Mesothelial cell of epicardium (in vitro differentiated cells): ENCODE measurements at regions not wholly inside any gene's neighbourhood (a gene's known extent, or its start where the extent isn't known, plus 50 kb on each side); places are given as distances from the start of the nearest gene placed in this dataset.
A peak's percentile ranks its signal among the peaks of the same experiment; 100 is the strongest.

ENCODE experiments used
- DNase-seq, 2 experiments: peaks; one replicate each; pipeline ENCODE4 v3.0.0; 2021; ENCODE audit warnings: low spot score in 2 of 2; ENCODE audit not compliant: unreplicated experiment in 2 of 2
- H3K27ac Mint-ChIP-seq: 2 replicates; pipeline ENCODE4 v1.8.0; 2021; ENCODE audit warnings: mixed read lengths
- H3K27me3 Mint-ChIP-seq: 2 replicates; pipeline ENCODE4 v1.8.0; 2021; ENCODE audit warnings: low read depth, mixed read lengths
- H3K36me3 Mint-ChIP-seq: 2 replicates; pipeline ENCODE4 v1.8.0; 2021; ENCODE audit warnings: mixed read lengths
- H3K4me1 Mint-ChIP-seq: 2 replicates; pipeline ENCODE4 v1.8.0; 2021; ENCODE audit warnings: mixed read lengths
- H3K4me3 Mint-ChIP-seq: 2 replicates; pipeline ENCODE4 v1.8.0; 2021; ENCODE audit warnings: mild to moderate bottlenecking, moderate library complexity, mixed read lengths
- H3K9me3 Mint-ChIP-seq: 2 replicates; pipeline ENCODE4 v1.8.0; 2021; ENCODE audit warnings: mixed read lengths
- TF ChIP-seq, protein P1 (sequence below): fragments of 200-600 bp; sonication (generic); IDR thresholded peaks from one replicate; pipeline ENCODE4 v1.5.0; 2021; ENCODE audit warnings: antibody characterized with exemption; ENCODE audit not compliant: unreplicated experiment

- DNase-seq: no peak
- H3K4me3 Mint-ChIP-seq: no peak overlapping the region
- TF ChIP-seq, protein P1, sequence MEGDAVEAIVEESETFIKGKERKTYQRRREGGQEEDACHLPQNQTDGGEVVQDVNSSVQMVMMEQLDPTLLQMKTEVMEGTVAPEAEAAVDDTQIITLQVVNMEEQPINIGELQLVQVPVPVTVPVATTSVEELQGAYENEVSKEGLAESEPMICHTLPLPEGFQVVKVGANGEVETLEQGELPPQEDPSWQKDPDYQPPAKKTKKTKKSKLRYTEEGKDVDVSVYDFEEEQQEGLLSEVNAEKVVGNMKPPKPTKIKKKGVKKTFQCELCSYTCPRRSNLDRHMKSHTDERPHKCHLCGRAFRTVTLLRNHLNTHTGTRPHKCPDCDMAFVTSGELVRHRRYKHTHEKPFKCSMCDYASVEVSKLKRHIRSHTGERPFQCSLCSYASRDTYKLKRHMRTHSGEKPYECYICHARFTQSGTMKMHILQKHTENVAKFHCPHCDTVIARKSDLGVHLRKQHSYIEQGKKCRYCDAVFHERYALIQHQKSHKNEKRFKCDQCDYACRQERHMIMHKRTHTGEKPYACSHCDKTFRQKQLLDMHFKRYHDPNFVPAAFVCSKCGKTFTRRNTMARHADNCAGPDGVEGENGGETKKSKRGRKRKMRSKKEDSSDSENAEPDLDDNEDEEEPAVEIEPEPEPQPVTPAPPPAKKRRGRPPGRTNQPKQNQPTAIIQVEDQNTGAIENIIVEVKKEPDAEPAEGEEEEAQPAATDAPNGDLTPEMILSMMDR: no peak
- no peaks in the 10 kb centered on the region for H3K27me3 Mint-ChIP-seq
- no peak overlapping the region for H3K27ac Mint-ChIP-seq
- no peaks in the 10 kb centered on the region for H3K9me3 Mint-ChIP-seq
- H3K36me3 Mint-ChIP-seq: no peaks in the 10 kb centered on the region
- H3K4me1 Mint-ChIP-seq: peaks cover 5% of the 10 kb centered on the region
These were observed 67.9 kb upstream of the SHISA3 start for GRCh38 chr4:42329421-42329820.

- no peak for DNase-seq
- Mint-ChIP-seq H3K9me3 (no peaks in the 10 kb centered on the region), H3K4me1 (peaks cover 5% of the 10 kb centered on the region), H3K4me3 (no peak overlapping the region), H3K27ac (no peak overlapping the region), H3K27me3 (no peaks in the 10 kb centered on the region), H3K36me3 (no peaks in the 10 kb centered on the region)
- TF ChIP-seq, protein P1: no peak
These were observed 67.2 kb upstream of the SHISA3 start for GRCh38 chr4:42330002-42330592.

DNA sequence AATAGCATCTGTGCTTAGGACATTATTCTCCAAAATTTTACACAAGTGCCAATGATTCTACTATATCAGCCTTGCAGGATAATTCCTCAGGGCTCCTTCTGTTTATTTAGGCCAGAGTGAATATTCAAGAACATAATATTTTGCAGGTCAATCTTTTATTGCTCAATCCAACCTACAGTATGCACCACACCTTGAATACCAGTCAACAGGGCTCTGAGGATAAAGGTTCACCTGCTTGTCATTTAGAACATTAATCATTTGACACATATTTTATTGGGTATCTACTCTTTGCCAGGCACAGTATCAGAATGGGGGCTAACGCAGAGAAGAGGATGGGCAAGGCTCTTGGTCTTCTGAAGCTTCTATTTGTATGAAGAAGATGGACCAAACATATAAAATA, 66.2 kb upstream of the SHISA3 start:
- no peak overlapping the region for H3K4me3 Mint-ChIP-seq
- DNase-seq: no peak
- H3K4me1 Mint-ChIP-seq: peaks cover 5% of the 10 kb centered on the region
- H3K27me3 Mint-ChIP-seq: no peaks in the 10 kb centered on the region
- no peaks in the 10 kb centered on the region for H3K9me3 Mint-ChIP-seq
- H3K36me3 Mint-ChIP-seq: no peaks in the 10 kb centered on the region
- TF ChIP-seq, protein P1: no peak
- no peak overlapping the region for H3K27ac Mint-ChIP-seq

GRCh38 chr4:42331914-42332368, 65.3 kb upstream of the SHISA3 start:
- Mint-ChIP-seq H3K4me1 (peaks cover 5% of the 10 kb centered on the region), H3K36me3 (no peaks in the 10 kb centered on the region), H3K27me3 (no peaks in the 10 kb centered on the region), H3K9me3 (no peaks in the 10 kb centered on the region), H3K27ac (no peak overlapping the region), H3K4me3 (no peak overlapping the region)
- no peak for DNase-seq
- TF ChIP-seq, protein P1: no peak

DNA sequence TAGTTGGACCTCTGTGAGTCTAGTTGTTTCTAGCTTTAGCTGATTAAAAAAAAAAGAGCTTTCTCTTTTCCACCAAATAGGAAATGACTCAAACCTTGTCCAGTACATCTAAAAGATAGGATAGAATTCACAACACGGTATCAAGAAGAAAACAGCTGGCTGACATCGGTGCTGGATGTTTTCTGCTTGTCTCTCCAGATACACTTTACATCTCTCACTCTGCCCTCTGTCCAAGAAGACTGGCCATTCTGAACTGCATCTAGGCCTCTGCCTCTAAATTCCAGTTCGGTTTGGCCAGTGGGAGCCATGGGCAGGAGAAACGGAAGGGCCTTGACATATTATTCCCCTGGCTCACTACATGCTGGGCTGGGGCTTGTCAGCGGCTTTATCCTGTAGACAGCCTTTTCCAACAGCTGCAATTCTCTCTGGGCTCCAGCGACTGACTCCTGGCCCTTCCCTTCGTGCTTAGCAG, 57.3 kb upstream of the SHISA3 start:
- Mint-ChIP-seq H3K36me3 (no peaks in the 10 kb centered on the region), H3K4me3 (no peak overlapping the region), H3K4me1 (peaks cover 8% of the 10 kb centered on the region), H3K27ac (peak overlapping the region; percentile 64), H3K9me3 (no peaks in the 10 kb centered on the region), H3K27me3 (peaks cover 5% of the 10 kb centered on the region)
- DNase-seq: no peak
- TF ChIP-seq, protein P1: no peak

- H3K36me3 Mint-ChIP-seq: no peaks in the 10 kb centered on the region
- no peaks in the 10 kb centered on the region for H3K9me3 Mint-ChIP-seq
- peaks cover 8% of the 10 kb centered on the region for H3K4me1 Mint-ChIP-seq
- DNase-seq: no peak
- H3K4me3 Mint-ChIP-seq: no peak overlapping the region
- TF ChIP-seq, protein P1: no peak
- H3K27ac Mint-ChIP-seq: no peak overlapping the region
- peaks cover 5% of the 10 kb centered on the region for H3K27me3 Mint-ChIP-seq
These were observed 55.7 kb upstream of the SHISA3 start for GRCh38 chr4:42341518-42342026.
